BLaER1 treated with 17β-estradiol and CSF1 and Interleukin-3, amounts not matched to agents 10 nM and 100 nM (cell line): ENCODE measurements at regions not wholly inside any gene's neighbourhood (a gene's known extent, or its start where the extent isn't known, plus 50 kb on each side); places are given as distances from the start of the nearest gene placed in this dataset.
A peak's percentile ranks its signal among the peaks of the same experiment; 100 is the strongest.

Experiments
- H3K27ac ChIP-seq, 11 experiments: shearing (Covaris generic); formaldehyde crosslinking; 2 replicates each; pipeline ENCODE4 v1.8.1; 2022
- H3K27me3 ChIP-seq, 11 experiments: shearing (Covaris generic); formaldehyde crosslinking; 2 replicates each; pipeline ENCODE4 v1.8.1; 2022
- H3K36me3 ChIP-seq, 11 experiments: shearing (Covaris generic); formaldehyde crosslinking; 2 replicates each; pipeline ENCODE4 v1.8.1; 2022
- H3K4me1 ChIP-seq, 10 experiments: shearing (Covaris generic); formaldehyde crosslinking; 2 replicates each; pipeline ENCODE4 v1.8.1; 2022
- H3K4me2 ChIP-seq, 11 experiments: shearing (Covaris generic); formaldehyde crosslinking; 2 replicates each; pipeline ENCODE4 v1.8.1; 2022
- H3K4me3 ChIP-seq, 10 experiments: shearing (Covaris generic); formaldehyde crosslinking; 2 replicates each; pipeline ENCODE4 v1.8.1; 2022
- H3K9ac ChIP-seq, 11 experiments: shearing (Covaris generic); formaldehyde crosslinking; 2 replicates each; pipeline ENCODE4 v1.8.1; 2022
- H3K9me3 ChIP-seq, 11 experiments: shearing (Covaris generic); formaldehyde crosslinking; replicated peaks in 1 of 11; 2 replicates each; pipeline ENCODE4 v1.8.1; 2022
- H4K20me1 ChIP-seq, 11 experiments: shearing (Covaris generic); formaldehyde crosslinking; 2 replicates each; pipeline ENCODE4 v1.8.1; 2022
- Cebpa-rat ChIP-seq, 11 experiments: shearing (Covaris generic); IDR thresholded peaks; 2 replicates each; pipeline ENCODE4 v1.8.1; 2022

- no peaks in the 10 kb centered on the region for H4K20me1 ChIP-seq
- no peak overlapping the region; a peak in 2 of 22 replicates for H3K27ac ChIP-seq
- no peak overlapping the region for H3K9ac ChIP-seq
- peak overlapping the region in 3 of 11 experiments; percentile 19 to 50 (median 28); a peak in 4 of 22 replicates for H3K4me2 ChIP-seq
- no peak for TF ChIP-seq Cebpa-rat (IDR thresholded peaks at IDR 0.05)
- no peak overlapping the region for H3K4me3 ChIP-seq
- H3K36me3 ChIP-seq, result peaks cover 0 to 7% (median 0%) of the 10 kb centered on the region in 11 experiments; a peak in 1 of 22 replicates
- peaks cover 26 to 75% (median 42%) of the 10 kb centered on the region in 11 experiments for H3K9me3 ChIP-seq
- no peaks in the 10 kb centered on the region for H3K27me3 ChIP-seq
- H3K4me1 ChIP-seq, result peaks cover 0 to 18% (median 9%) of the 10 kb centered on the region in 10 experiments; a peak in 16 of 20 replicates
Observed at GRCh38 chr2:37790462-37790861, 119.0 kb upstream of the CDC42EP3 start.

- H3K36me3 ChIP-seq, result 0 out of 22 replicates have a peak, but pooled peaks cover 0 to 4% (median 0%) of the 10 kb centered on the region in 11 experiments
- H4K20me1 ChIP-seq, result no peaks in the 10 kb centered on the region
- H3K4me1 ChIP-seq, result peaks cover 0 to 32% (median 10%) of the 10 kb centered on the region in 10 experiments; a peak in 16 of 20 replicates
- peaks cover 19 to 60% (median 26%) of the 10 kb centered on the region in 11 experiments for H3K9me3 ChIP-seq
- no peak overlapping the region for H3K27ac ChIP-seq
- H3K4me2 ChIP-seq, result no peak overlapping the region
- no peak overlapping the region for H3K4me3 ChIP-seq
- no peak overlapping the region for H3K9ac ChIP-seq
- no peaks in the 10 kb centered on the region for H3K27me3 ChIP-seq
- TF ChIP-seq Cebpa-rat (IDR thresholded peaks at IDR 0.05), result no peak
Observed at GRCh38 chr2:37792366-37792765, 120.9 kb upstream of the CDC42EP3 start.

- Histone ChIP-seq H3K4me2 (no peak overlapping the region), H3K4me3 (no peak overlapping the region), H3K27me3 (no peaks in the 10 kb centered on the region), H3K9ac (no peak overlapping the region), H3K9me3 (peaks cover 12 to 54% (median 20%) of the 10 kb centered on the region in 11 experiments), H3K36me3 (0 out of 22 replicates have a peak, but pooled peaks cover 0 to 4% (median 0%) of the 10 kb centered on the region in 11 experiments), H4K20me1 (no peaks in the 10 kb centered on the region), H3K27ac (no peak overlapping the region), H3K4me1 (peaks cover 2 to 38% (median 14%) of the 10 kb centered on the region in 10 experiments)
- TF ChIP-seq Cebpa-rat (IDR thresholded peaks at IDR 0.05), result no peak
Observed at GRCh38 chr2:37793004-37793403, 121.6 kb upstream of the CDC42EP3 start.

GRCh38 chr2:37794717-37795116 lies 123.3 kb upstream of the CDC42EP3 start:
- Histone ChIP-seq H3K4me2 (peak overlapping the region in 2 of 11 experiments; percentile 49 to 53; a peak in 1 of 22 replicates), H4K20me1 (no peaks in the 10 kb centered on the region), H3K27ac (no peak overlapping the region), H3K9ac (no peak overlapping the region), H3K27me3 (no peaks in the 10 kb centered on the region), H3K4me3 (no peak overlapping the region), H3K9me3 (peaks cover 0 to 37% (median 6%) of the 10 kb centered on the region in 11 experiments; a peak in 10 of 22 replicates), H3K4me1 (peaks cover 9 to 47% (median 23%) of the 10 kb centered on the region in 10 experiments), H3K36me3 (no peaks in the 10 kb centered on the region)
- no peak for TF ChIP-seq Cebpa-rat (IDR thresholded peaks at IDR 0.05)

GRCh38 chr2:37795456-37795855 lies 124.0 kb upstream of the CDC42EP3 start:
- Histone ChIP-seq H3K4me3 (no peak overlapping the region), H3K4me1 (peaks cover 9 to 39% (median 23%) of the 10 kb centered on the region in 10 experiments), H3K9me3 (peaks cover 0 to 35% (median 6%) of the 10 kb centered on the region in 11 experiments; a peak in 9 of 22 replicates), H3K36me3 (no peaks in the 10 kb centered on the region), H3K9ac (no peak overlapping the region), H3K27ac (no peak overlapping the region), H3K4me2 (no peak overlapping the region), H3K27me3 (no peaks in the 10 kb centered on the region), H4K20me1 (no peaks in the 10 kb centered on the region)
- no peak for TF ChIP-seq Cebpa-rat (IDR thresholded peaks at IDR 0.05)

- Histone ChIP-seq H3K36me3 (no peaks in the 10 kb centered on the region), H3K9ac (no peak overlapping the region), H3K9me3 (peaks cover 0 to 34% (median 6%) of the 10 kb centered on the region in 11 experiments; a peak in 9 of 22 replicates), H4K20me1 (no peaks in the 10 kb centered on the region), H3K27me3 (no peaks in the 10 kb centered on the region), H3K27ac (no peak overlapping the region), H3K4me2 (no peak overlapping the region; a peak in 1 of 22 replicates), H3K4me1 (peaks cover 9 to 39% (median 23%) of the 10 kb centered on the region in 10 experiments), H3K4me3 (no peak overlapping the region)
- no peak for TF ChIP-seq Cebpa-rat (IDR thresholded peaks at IDR 0.05)
Observed at GRCh38 chr2:37795938-37796337, 124.5 kb upstream of the CDC42EP3 start.

- Histone ChIP-seq H3K27me3 (no peaks in the 10 kb centered on the region), H3K4me3 (no peak overlapping the region), H3K4me2 (peak overlapping the region in 4 of 11 experiments; percentile 4 to 29 (median 12); a peak in 4 of 22 replicates), H3K9me3 (peaks cover 0 to 29% (median 4%) of the 10 kb centered on the region in 11 experiments; a peak in 8 of 22 replicates), H3K27ac (no peak overlapping the region), H3K4me1 (peaks cover 9 to 45% (median 23%) of the 10 kb centered on the region in 10 experiments), H3K36me3 (no peaks in the 10 kb centered on the region), H4K20me1 (no peaks in the 10 kb centered on the region), H3K9ac (no peak overlapping the region)
- TF ChIP-seq Cebpa-rat (IDR thresholded peaks at IDR 0.05), result no peak
Observed at GRCh38 chr2:37796481-37796880, 125.0 kb upstream of the CDC42EP3 start.

GRCh38 chr2:37797081-37797480 lies 125.6 kb upstream of the CDC42EP3 start:
- Histone ChIP-seq H4K20me1 (no peaks in the 10 kb centered on the region), H3K27ac (no peak overlapping the region), H3K4me2 (peak overlapping the region in 5 of 11 experiments; percentile 5 to 64 (median 17); a peak in 5 of 22 replicates), H3K27me3 (no peaks in the 10 kb centered on the region), H3K9me3 (peaks cover 0 to 23% (median 0%) of the 10 kb centered on the region in 11 experiments; a peak in 7 of 22 replicates), H3K36me3 (no peaks in the 10 kb centered on the region), H3K4me3 (no peak overlapping the region), H3K9ac (no peak overlapping the region), H3K4me1 (peaks cover 9 to 46% (median 23%) of the 10 kb centered on the region in 10 experiments)
- TF ChIP-seq Cebpa-rat (IDR thresholded peaks at IDR 0.05), result no peak

- Histone ChIP-seq H3K9ac (no peak overlapping the region), H3K9me3 (peaks cover 0 to 10% (median 0%) of the 10 kb centered on the region in 11 experiments; a peak in 4 of 22 replicates), H3K4me3 (no peak overlapping the region), H3K27me3 (no peaks in the 10 kb centered on the region), H3K4me2 (peak overlapping the region in 10 of 11 experiments; percentile 3 to 69 (median 54); a peak in 18 of 22 replicates), H4K20me1 (no peaks in the 10 kb centered on the region), H3K36me3 (no peaks in the 10 kb centered on the region), H3K4me1 (peaks cover 9 to 46% (median 23%) of the 10 kb centered on the region in 10 experiments), H3K27ac (peak overlapping the region in 6 of 11 experiments; percentile 1 to 42 (median 10); a peak in 7 of 22 replicates)
- no peak for TF ChIP-seq Cebpa-rat (IDR thresholded peaks at IDR 0.05)
Observed at GRCh38 chr2:37798315-37799005, 126.6 kb upstream of the RMDN2 start.
